ENCODE measurements at regions not wholly inside any gene's neighbourhood (a gene's known extent, or its start where the extent isn't known, plus 50 kb on each side); places are given as distances from the start of the nearest gene placed in this dataset.

- TF ChIP-seq EZH2 (IDR thresholded peaks at IDR 0.05; ENCODE audit: insufficient read depth, poor library complexity, severe bottlenecking) = no peak
- no peak for TF ChIP-seq EZH2phosphoT487 (IDR thresholded peaks at IDR 0.05; ENCODE audit: insufficient read depth, low read depth)
These were observed 130.1 kb upstream of the PIEZO2 start for GRCh38 chr18:11279461-11279860.

Data from GM23248 (cell line).